Mesendoderm (in vitro differentiated cells): ENCODE measurements at regions not wholly inside any gene's neighbourhood (a gene's known extent, or its start where the extent isn't known, plus 50 kb on each side); places are given as distances from the start of the nearest gene placed in this dataset.

Source experiments
- DNase-seq: peaks from one replicate; pipeline ENCODE4 v3.0.0; 2013
- H2AK5ac ChIP-seq: 2 replicates; pipeline ENCODE4 v1.6.1; 2013; ENCODE audit warnings: low read length, inconsistent platforms
- H2BK120ac ChIP-seq: 2 replicates; pipeline ENCODE4 v1.6.1; 2013; ENCODE audit warnings: low read depth, mild to moderate bottlenecking, low read length, moderate library complexity, mixed read lengths
- H2BK15ac ChIP-seq: replicated peaks from 2 replicates; pipeline ENCODE4 v1.6.1; 2013; ENCODE audit warnings: low read depth, mild to moderate bottlenecking, moderate library complexity
- H2BK5ac ChIP-seq: 2 replicates; pipeline ENCODE4 v1.6.1; 2013; ENCODE audit warnings: low read length, inconsistent platforms
- H3K18ac ChIP-seq: 2 replicates; pipeline ENCODE4 v1.6.1; 2013; ENCODE audit warnings: mild to moderate bottlenecking, low read length, mixed read lengths
- H3K23ac ChIP-seq: one replicate; pipeline ENCODE4 v1.6.1; 2013; ENCODE audit warnings: low read length
- H3K27ac ChIP-seq: 2 replicates; pipeline ENCODE4 v1.5.1; 2013; ENCODE audit warnings: low read depth, mild to moderate bottlenecking, inconsistent platforms, low read length, moderate library complexity
- H3K27me3 ChIP-seq: 2 replicates; pipeline ENCODE4 v1.6.1; 2013; ENCODE audit warnings: low read length, control low read depth, mild to moderate bottlenecking, inconsistent platforms; ENCODE audit not compliant: insufficient read depth, poor library complexity
- H3K36me3 ChIP-seq: 2 replicates; pipeline ENCODE4 v1.6.1; 2013; ENCODE audit warnings: low read length, inconsistent platforms; ENCODE audit not compliant: control insufficient read depth, insufficient read depth
- H3K4ac ChIP-seq: one replicate; pipeline ENCODE4 v1.6.1; 2013; ENCODE audit warnings: low read depth, mild to moderate bottlenecking, low read length, moderate library complexity
- H3K4me1 ChIP-seq: 2 replicates; pipeline ENCODE4 v1.6.1; 2013; ENCODE audit warnings: low read depth, low read length, inconsistent platforms; ENCODE audit not compliant: control insufficient read depth
- H3K4me2 ChIP-seq: 2 replicates; pipeline ENCODE4 v1.6.1; 2013; ENCODE audit warnings: low read length
- H3K4me3 ChIP-seq: 2 replicates; pipeline ENCODE4 v1.5.1; 2013; ENCODE audit warnings: mild to moderate bottlenecking, low read length
- H3K56ac ChIP-seq: one replicate; pipeline ENCODE4 v1.6.1; 2013; ENCODE audit warnings: low read length
- H3K79me1 ChIP-seq: 2 replicates; pipeline ENCODE4 v1.6.1; 2013; ENCODE audit warnings: low read length, inconsistent platforms
- H3K79me2 ChIP-seq: 2 replicates; pipeline ENCODE4 v1.6.1; 2013; ENCODE audit warnings: mild to moderate bottlenecking, low read length; ENCODE audit not compliant: control insufficient read depth, insufficient read depth
- H3K9ac ChIP-seq: 2 replicates; pipeline ENCODE4 v1.6.1; 2013; ENCODE audit warnings: low read length, inconsistent platforms
- H4K5ac ChIP-seq: one replicate; pipeline ENCODE4 v1.6.1; 2013; ENCODE audit warnings: low read length
- H4K8ac ChIP-seq: one replicate; pipeline ENCODE4 v1.6.1; 2013; ENCODE audit warnings: low read depth, mild to moderate bottlenecking, control low read depth, low read length, moderate library complexity
- WGBS: extraction: QIAGEN DNeasy Blood & Tissue Kit; methylation state at CpG from one replicate; pipeline ENCODE4 v1.1.7; 2013; ENCODE audit warnings: low lambda C conversion rate, missing lambda C conversion rate; ENCODE audit not compliant: insufficient coverage; ENCODE audit errors: extremely low coverage; 5-methylcytosine and 5-hydroxymethylcytosine counted together

- no peak for DNase-seq
- H3K79me1 ChIP-seq: no peaks in the 10 kb centered on the region
- H3K9ac ChIP-seq: no peak overlapping the region
- no peak overlapping the region for H2AK5ac ChIP-seq
- no peak overlapping the region for H3K18ac ChIP-seq
- no peaks in the 10 kb centered on the region for H3K79me2 ChIP-seq
- no peaks in the 10 kb centered on the region for H3K27me3 ChIP-seq
- H3K27ac ChIP-seq: no peak overlapping the region
- no peak overlapping the region for H3K4me2 ChIP-seq
- H3K4ac ChIP-seq: no peak overlapping the region
- WGBS: no CpG with 5 or more reads among the region's 19 CpGs
- no peak overlapping the region for H3K23ac ChIP-seq
- H2BK15ac ChIP-seq: no peak overlapping the region
- H3K36me3 ChIP-seq: no peaks in the 10 kb centered on the region
- H3K56ac ChIP-seq: no peak overlapping the region
- no peaks in the 10 kb centered on the region for H3K4me1 ChIP-seq
- H4K8ac ChIP-seq: no peak overlapping the region
- no peak overlapping the region for H2BK5ac ChIP-seq
- H4K5ac ChIP-seq: no peak overlapping the region
- H3K4me3 ChIP-seq: no peak overlapping the region
- no peak overlapping the region for H2BK120ac ChIP-seq
Measured at GRCh38 chr10:124233546-124234138, 140.2 kb upstream of the CHST15 start.

DNA sequence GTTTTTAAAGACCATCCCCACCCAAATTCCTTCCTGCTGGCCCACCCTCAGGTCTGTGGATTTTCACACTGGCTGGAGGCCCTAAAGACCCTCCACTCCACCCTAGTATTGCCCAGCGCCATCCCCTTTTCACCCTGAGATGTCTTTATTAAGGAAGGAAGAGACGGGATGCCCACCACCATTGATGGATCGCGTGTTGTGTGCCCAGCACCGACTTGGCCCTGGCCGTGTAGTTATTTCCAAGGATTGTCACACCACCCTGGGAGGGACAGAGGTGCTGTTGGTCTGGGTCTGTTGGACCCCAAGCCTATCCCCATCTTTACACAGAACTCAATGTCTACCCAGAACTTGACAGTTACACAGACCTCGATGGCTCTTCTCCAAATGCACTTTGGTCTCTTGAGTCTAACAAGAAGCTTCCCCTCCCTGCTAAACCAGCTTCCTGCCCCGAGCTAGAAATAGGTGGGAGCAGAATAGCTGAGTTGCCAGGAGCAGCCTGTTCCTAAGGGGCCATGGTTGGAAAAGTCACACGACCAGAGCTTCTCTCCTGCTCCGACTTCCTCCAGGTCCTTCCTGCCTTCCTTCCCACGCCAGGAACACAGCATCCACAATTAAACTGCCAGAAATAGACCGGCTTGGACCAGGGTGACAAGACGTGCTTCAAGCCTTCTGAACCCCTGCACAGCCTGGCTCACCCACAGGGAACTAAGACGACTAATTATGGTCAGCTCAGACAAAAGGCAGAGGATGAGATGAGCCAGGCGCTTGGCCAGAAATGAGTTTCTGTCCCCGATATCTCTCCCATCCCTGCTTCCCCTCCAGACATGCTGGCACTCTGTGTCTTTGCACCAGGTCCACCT is 139.5 kb upstream of the CHST15 start:
- H3K4me1 ChIP-seq: no peaks in the 10 kb centered on the region
- H3K27me3 ChIP-seq: no peaks in the 10 kb centered on the region
- H3K4me2 ChIP-seq: no peak overlapping the region
- no peak overlapping the region for H2BK120ac ChIP-seq
- H3K4me3 ChIP-seq: no peak overlapping the region
- no peaks in the 10 kb centered on the region for H3K36me3 ChIP-seq
- WGBS: no CpG with 5 or more reads among the region's 16 CpGs
- H2AK5ac ChIP-seq: no peak overlapping the region
- H4K5ac ChIP-seq: no peak overlapping the region
- no peak overlapping the region for H3K27ac ChIP-seq
- H3K79me2 ChIP-seq: no peaks in the 10 kb centered on the region
- H3K9ac ChIP-seq: no peak overlapping the region
- H2BK5ac ChIP-seq: no peak overlapping the region
- H3K79me1 ChIP-seq: no peaks in the 10 kb centered on the region
- no peak overlapping the region for H3K56ac ChIP-seq
- H2BK15ac ChIP-seq: no peak overlapping the region
- H3K18ac ChIP-seq: no peak overlapping the region
- no peak for DNase-seq
- no peak overlapping the region for H3K4ac ChIP-seq
- no peak overlapping the region for H4K8ac ChIP-seq
- no peak overlapping the region for H3K23ac ChIP-seq

GRCh38 chr10:124231168-124232155 is 138.1 kb upstream of the CHST15 start:
- H3K79me2 ChIP-seq: no peaks in the 10 kb centered on the region
- no CpG with 5 or more reads among the region's 8 CpGs for WGBS

GRCh38 chr10:124230635-124231167 is 137.3 kb upstream of the CHST15 start:
- H2AK5ac ChIP-seq: no peak overlapping the region
- no peaks in the 10 kb centered on the region for H3K36me3 ChIP-seq
- H3K56ac ChIP-seq: no peak overlapping the region
- no peaks in the 10 kb centered on the region for H3K27me3 ChIP-seq
- H3K79me1 ChIP-seq: no peaks in the 10 kb centered on the region
- H3K9ac ChIP-seq: no peak overlapping the region
- no peak overlapping the region for H2BK120ac ChIP-seq
- no peak overlapping the region for H3K4ac ChIP-seq
- no peaks in the 10 kb centered on the region for H3K4me1 ChIP-seq
- DNase-seq: no peak
- no peak overlapping the region for H2BK5ac ChIP-seq
- no peak overlapping the region for H3K23ac ChIP-seq
- no peak overlapping the region for H3K18ac ChIP-seq
- no peak overlapping the region for H3K4me3 ChIP-seq
- H4K8ac ChIP-seq: no peak overlapping the region
- no peak overlapping the region for H3K4me2 ChIP-seq
- H3K27ac ChIP-seq: no peak overlapping the region
- no peak overlapping the region for H2BK15ac ChIP-seq
- no peaks in the 10 kb centered on the region for H3K79me2 ChIP-seq
- WGBS: no CpG with 5 or more reads among the region's 11 CpGs
- no peak overlapping the region for H4K5ac ChIP-seq

More at GRCh38 chr10:124231168-124232155, 138.1 kb upstream of the CHST15 start:
- Histone ChIP-seq H3K4ac (no peak overlapping the region), H3K27me3 (no peaks in the 10 kb centered on the region), H2AK5ac (no peak overlapping the region), H3K4me3 (no peak overlapping the region), H4K8ac (no peak overlapping the region), H3K56ac (no peak overlapping the region), H2BK15ac (no peak overlapping the region), H2BK5ac (no peak overlapping the region), H3K9ac (no peak overlapping the region), H3K27ac (no peak overlapping the region), H4K5ac (no peak overlapping the region), H3K4me1 (no peaks in the 10 kb centered on the region), H2BK120ac (no peak overlapping the region), H3K23ac (no peak overlapping the region), H3K18ac (no peak overlapping the region), H3K4me2 (no peak overlapping the region), H3K79me1 (no peaks in the 10 kb centered on the region), H3K36me3 (no peaks in the 10 kb centered on the region)
- DNase-seq: no peak

- Histone ChIP-seq H2BK15ac (no peak overlapping the region), H3K4me1 (no peaks in the 10 kb centered on the region), H2BK120ac (no peak overlapping the region), H4K8ac (no peak overlapping the region), H3K9ac (no peak overlapping the region), H3K4me3 (no peak overlapping the region), H3K79me2 (no peaks in the 10 kb centered on the region), H3K23ac (no peak overlapping the region), H3K79me1 (no peaks in the 10 kb centered on the region), H2AK5ac (no peak overlapping the region), H3K4me2 (no peak overlapping the region), H4K5ac (no peak overlapping the region), H3K56ac (no peak overlapping the region), H2BK5ac (no peak overlapping the region), H3K18ac (no peak overlapping the region), H3K4ac (no peak overlapping the region), H3K27ac (no peak overlapping the region), H3K36me3 (no peaks in the 10 kb centered on the region), H3K27me3 (no peaks in the 10 kb centered on the region)
- no peak for DNase-seq
- WGBS: no CpG with 5 or more reads among the region's 15 CpGs
Measured at GRCh38 chr10:124229989-124230634, 136.7 kb upstream of the CHST15 start.
